ENCODE measurements at regions not wholly inside any gene's neighbourhood (a gene's known extent, or its start where the extent isn't known, plus 50 kb on each side); places are given as distances from the start of the nearest gene placed in this dataset.
"Not testable (repeated sequence)": the region's sequence is repeated elsewhere in the genome, so short reads cannot be mapped to it uniquely, and the experiment has no call there.

DNA sequence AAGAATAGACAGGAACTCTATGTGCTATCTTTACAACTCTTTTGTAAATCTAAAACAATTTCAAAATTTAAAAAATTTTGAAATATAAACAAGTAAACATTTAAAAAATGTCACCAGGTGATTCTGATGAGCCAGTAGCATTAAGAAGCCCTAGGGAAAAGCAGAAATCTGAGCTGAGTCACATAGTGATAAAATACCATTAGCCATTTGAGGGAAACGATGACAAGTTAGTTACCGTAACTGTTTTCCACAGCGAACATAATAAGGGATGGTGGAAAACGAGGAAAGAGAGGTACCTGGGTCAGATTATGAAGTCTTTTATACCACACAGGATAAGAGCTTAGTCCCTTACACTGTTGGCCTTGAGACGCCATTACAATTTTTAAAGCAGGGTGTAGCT is 55.5 kb downstream of the PRR15 start:
- DNase-seq: no peak

DNA sequence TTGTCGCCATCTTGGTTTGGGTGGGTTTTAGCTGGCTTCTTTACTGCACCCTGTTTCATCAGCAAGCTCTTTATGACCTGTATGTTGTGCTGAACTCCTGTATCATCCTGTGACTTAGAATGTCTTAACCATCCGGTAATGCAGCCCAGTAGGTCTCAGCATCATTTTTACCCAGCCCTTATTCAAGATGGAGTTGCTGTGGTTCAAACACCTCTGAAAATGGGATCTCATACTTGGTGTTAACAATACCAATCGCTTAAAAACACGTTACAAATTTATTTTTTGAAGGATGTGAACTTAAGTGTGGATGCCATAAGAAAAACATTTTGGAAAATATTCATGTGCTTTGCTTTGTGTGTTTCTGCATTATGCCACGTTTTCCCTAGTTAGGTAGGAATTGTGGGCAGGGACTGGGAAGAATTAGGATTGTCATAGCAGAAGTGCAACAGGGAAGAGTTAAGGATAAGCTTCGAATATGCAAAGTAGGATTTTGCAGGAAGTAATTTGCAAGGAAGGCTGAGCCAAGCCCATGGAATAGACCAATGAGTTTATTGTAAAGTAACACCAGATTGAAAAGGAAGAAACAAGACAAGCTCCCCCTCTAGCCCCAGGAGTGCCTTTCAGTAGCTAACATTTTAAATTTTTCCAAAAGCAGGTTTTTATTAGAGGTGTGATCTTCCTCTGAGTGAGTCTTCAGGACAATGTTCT is 56.4 kb downstream of the PRR15 start:
- DNase-seq: no peak

DNA sequence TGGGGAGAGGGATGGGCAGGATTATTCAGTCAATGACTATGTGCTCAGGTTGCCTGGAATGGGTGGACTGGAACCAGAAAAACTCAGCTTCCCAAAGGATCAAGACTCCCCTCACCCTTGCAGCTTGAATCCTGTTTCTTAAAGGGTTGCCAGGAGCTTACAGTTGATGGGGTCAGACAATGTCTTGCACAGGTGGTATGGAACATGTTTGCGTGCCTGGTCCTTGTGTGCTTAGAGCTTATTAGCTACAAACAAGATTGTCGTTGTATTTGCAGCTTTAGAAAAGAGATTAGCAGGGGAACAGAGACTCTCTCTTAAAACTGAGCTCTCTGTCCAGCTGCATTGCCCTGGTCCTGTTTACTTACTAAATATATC is 56.9 kb downstream of the PRR15 start:
- no peak for DNase-seq

DNA sequence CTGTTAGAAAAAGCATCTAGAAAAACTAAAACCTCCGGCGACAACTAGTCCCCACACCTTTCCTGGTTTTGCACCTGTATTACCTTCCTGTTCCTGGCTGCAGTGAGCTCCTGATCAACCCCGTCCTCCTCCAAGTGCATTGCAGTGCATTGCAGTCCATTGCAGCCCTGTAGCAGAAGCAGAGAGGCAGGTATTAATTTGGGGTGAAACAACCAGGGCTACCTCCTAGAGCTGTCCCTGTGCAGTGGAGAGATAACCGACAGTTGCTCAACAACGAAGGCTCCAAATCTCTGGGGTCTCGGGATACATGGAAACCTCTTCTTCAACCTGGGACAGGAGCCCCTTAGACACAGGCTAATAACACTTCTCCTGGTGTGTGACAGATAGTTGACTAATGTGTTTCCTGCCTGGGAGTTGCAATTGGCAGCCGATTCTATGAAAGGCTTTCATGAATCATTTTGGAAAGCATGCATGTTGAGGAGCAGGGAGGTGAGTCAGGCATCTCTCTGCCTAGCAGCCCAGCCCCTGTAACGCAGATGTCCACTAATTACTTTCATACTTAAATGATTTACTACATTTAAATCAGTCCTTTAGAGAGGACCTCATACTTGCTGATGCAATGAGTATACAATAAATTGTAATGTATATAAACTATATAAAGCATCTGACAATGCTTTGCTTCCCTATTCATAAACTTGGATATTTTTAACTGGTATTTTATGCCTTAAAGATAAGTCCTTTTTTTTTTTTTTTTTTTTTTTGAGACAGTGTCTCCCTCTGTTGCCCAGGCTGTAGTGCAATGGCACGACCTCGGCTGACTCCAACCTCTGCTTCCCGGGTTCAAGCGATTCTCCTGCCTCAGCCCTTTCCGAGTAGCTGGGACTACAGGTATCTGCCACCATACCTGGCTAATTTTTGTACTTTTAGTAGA is 59.0 kb downstream of the PRR15 start:
- no peak for DNase-seq

DNA sequence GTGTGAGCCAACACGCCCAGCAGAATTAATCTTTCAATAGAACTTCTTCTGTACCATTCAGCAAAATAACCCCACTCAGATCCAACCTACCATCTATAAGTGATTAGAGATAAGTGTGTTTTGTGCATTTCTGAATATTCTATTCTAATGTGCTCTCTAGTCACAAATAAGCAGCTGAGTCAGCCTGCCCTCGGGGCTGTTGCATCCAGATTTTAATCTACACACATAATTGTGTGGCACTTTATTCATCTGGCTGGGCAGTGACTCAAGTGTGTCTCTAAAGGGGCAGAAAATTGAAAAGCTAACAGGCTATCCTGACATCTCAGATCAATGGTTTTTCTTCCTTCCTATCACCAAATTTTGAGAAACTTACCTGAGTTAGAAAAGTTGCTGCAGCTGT is 60.3 kb downstream of the PRR15 start:
- no peak for DNase-seq

DNA sequence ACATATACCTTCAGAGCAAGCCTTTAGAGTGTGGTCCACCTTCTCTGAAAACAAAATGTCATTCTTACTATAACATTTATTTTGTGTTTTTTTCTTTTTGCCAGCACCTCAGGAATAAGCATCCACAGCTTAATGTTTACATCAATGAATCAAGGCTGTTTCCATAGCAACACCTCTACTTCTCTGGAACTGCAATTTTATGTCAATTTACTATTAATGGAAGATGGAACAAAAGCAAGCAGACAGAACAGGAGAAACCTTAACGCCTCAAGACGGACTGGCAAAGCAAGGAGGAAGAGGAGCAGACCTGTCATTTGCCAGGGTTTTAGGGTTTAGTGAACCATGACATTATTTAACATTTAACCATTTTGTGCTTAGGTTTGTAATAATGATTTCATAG is 63.1 kb downstream of the PRR15 start:
- no peak for DNase-seq

DNA sequence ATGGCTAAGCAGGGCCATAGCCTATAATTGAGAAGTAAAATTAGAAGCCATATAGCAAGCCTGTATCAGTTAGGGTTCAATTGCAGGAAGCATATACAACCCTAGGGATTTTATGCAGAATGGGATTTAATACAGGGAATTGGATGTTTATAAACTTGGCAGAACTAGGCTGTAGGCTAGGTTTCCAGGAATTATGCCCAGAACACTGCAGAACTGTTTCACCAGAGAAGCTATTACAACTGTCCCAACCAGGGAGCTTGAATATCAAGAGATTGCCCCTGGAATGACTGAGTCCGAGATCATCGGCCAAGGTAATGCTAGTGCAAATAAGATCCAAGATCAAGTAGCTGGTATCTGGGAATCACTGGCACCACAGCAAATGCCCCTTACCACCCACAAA is 64.0 kb downstream of the PRR15 start:
- no peak for DNase-seq

DNA sequence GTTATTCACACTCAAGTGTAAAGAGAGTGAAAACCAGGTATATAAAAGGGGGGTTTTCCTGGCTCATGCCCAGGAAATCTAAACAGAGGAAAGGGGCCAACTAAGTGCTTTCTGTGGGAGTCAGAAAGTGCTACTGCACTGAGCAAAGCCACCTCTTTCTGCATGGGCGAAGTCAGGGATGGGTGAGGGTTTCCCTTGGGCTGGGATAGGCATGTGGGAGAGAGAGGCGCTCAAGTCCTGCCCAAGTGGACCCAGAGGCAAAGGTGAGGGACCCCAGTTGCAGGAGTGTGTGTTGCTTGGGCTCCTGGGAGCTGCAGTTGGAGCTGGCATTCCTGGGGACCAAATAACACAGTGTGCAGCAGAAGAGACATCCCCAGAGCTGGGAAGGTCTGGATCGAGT is 65.9 kb downstream of the PRR15 start:
- no peak for DNase-seq

DNA sequence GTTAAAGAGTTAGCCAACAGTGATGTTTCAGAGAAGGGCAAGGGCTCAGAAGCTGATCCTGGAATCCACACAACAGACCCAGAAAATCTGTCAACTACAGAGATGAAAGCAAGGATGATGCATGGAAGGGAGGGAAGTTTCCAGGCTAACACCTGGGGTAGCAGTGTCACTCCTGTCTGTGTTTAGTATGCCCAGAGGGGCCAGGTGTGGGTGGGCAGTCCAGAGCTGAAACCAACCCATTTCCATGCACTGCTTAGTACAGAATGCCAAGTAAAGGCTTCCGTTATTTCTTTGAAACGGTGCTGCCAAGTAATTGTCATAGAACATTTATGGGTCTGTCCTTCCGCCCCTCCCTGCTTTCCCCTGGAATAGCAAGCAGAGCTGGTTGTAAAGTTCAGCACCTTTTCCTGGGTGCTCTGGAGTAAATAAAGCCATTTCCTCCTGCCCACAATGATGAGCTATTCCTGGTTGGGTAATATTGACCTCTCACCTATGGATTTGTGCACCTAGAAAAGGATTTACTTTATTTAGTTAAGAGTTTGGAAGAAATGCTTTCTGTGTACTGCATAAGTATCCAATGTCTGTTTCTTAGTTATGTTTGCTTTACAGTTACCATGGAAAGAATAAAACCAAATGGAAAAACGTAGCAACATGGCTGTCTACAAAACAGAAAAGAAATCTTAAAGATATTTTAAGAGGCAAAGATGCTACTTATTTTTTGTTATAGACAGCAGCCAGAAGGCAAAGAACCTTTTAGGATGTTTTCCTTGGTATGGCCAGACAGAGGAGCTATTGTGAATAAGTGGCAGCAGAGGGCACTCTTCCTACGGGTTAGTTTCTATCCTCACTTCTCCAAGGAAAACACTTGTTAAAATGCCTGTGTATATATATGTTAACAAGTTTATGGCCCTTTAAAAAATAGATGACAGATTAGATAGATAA is 71.7 kb downstream of the PRR15 start:
- peak; percentile 18 for DNase-seq

DNA sequence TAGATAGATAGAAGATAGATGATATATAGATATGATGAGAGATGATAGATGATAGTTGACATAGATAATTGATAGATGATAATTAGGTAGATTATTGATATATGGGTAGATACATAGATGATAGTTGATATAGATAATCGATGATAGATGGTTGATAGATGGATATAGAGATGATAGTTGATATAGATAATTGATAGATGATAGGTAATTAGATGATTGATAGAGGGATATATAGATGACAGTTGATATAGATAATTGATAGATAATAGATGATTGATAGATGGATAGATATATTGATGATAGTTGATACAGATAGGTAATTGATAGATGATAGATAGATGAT is 72.3 kb downstream of the PRR15 start:
- DNase-seq: no peak

DNA sequence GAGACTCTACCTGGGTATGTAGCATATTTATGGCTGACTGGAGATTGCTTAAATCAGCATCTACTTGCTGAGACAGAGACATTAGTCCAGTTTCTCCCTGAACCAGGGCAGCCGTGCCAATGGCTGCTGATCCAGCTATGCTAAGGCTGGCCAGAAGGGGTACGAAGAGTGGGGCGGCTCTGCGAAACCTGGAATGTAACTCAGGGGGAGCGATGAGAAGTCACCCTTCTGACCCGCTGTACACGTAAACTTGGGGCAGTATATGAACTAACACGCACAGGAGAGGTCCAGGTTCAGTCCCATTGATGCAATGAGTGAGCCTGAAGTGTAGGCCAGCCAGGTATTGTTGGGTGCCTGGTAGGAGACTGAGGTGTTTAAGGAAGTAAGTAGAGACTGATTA is 73.7 kb downstream of the PRR15 start:
- no peak for DNase-seq

DNA sequence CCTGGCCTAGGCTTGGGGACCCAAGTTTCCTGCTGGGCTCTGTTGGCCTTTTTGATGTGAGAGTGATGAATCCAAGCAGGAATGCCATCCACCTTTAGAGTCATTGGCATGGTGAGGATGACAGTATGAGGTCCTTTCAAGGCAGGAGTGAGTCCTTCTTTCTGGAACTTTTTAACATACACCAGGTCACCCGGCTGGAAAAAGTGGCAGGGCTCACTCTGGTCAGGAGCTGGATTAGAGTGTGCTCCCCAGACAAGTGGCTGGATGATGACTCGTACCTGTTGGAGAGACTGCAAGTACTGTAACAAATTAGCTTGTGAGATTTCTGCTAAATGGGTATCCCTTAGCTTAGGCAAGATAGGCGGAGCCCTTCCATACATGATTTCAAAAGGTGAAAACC is 75.2 kb downstream of the PRR15 start:
- DNase-seq: not testable (repeated sequence)

DNA sequence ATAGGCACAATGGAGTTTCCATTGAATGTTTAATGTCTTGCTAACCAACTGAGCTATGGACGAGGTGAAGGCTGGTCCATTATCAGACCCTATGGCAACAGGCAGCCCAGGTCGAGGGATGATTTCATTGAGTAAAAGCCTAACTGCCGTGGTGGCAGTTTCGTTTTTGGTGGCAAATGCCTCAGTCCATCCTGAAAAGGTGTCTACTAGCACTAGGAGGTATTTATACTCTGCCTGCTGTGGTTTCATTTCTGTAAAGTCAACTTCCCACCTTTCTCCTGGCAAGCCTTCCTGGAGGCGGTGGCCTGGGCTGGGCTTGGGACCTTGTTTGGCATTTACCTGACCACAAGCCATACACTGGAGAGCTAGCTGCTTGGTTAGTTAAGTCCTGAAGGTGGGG is 75.8 kb downstream of the PRR15 start:
- no peak for DNase-seq

DNA sequence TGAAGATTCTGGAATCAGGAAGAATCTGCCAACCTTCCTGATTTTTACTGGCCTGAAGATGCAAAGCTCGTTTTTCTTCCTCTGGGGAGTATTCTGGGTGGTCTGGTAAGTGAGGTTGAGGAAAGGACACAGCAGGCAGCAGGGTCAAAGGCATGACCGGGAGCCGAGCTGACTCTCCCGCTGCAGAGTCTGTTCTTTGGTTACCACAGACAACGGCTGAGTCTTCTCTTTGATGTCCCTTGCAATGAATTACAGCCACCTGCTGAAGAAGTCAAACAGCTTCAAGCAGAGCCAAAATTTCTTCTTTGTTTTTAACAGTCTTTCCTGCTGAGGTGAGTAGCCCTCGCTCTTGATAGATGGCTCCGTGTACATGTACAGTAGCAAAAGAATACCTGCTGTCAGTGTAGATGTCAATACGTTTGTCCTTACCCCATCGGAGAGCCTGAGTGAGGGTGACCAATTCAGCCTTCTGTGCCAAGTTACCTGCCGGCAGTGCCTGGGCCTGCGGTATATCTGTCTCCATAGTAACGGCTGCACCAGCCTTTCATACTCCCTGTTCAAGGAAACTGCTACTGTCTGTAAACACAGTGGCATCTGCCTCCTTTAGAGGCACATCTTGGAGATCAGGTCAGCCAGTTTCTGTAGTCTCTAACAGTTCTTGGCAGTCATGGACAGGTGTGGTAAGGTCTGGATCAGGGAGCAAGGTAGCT is 76.4 kb downstream of the PRR15 start:
- peak; percentile 24 for DNase-seq

DNA sequence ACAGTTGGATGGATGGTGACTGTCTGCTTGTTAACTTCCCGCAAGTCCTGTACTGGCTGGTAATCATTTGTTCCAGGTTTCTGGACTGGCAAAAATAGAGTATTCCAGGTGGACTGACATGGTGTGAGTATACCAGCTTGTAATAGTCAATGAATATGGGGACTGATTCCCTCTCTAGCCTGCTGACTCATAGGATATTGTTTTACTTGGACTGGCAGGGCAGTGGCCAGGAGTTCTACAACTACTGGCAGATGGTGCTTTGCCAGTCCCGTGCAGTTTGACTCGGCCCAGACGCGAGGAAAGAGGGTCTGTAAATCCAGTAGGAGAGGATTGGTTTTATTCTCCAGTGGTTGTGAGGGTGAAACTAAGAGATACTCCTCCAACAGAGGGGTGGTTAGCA is 78.0 kb downstream of the PRR15 start:
- DNase-seq: no peak

DNA sequence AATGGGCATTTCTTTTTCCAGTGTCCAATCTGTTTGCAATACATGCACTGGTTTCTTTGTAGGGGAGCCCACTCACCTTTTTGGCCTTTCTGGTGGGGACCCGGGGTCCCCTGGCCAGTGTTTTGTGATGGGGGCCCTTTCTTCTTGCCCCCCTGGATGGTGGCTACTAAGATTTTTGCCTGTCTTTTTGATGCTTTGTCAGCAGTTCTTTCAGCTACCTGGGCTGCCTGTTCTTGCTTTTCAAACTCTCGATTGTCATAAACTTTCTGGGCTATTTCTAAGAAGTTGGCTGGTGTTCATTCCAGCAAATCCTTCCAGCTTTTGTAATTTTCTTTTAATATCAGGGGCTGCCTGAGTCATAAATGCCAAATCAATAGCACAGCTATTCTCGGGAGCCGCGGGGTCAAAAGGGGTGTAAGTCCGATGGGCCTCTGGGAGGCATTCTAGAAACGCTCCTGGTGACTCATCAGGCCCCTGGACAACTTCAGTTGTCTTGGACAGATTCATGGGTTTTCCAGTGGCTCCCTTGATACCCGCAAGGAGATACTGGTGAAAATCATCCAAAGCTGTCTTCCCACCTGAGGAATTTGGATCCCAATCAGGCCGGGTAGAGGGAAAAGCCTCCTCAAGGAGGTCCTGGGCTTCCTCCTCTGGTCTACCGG is 79.0 kb downstream of the PRR15 start:
- DNase-seq: no peak

DNA sequence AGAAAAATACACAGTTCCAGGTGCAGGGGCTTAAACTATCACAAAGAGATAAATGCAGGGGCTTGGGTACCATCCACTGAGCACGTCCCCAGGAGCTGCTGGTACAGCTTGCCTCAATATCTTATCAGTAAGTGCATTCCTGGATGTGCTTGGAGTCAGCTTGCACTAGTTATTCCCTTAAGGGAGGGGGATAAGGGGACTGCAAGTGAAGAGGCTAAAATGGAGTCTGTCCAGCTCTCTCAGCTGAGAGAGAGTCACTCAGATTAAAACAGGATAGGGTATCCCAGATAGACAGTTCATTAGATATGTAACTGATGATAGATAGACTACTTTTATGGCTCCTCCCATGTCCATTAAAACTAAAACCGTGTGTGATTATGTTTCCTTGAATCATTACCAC is 82.5 kb downstream of the PRR15 start:
- not testable (repeated sequence) for DNase-seq

DNA sequence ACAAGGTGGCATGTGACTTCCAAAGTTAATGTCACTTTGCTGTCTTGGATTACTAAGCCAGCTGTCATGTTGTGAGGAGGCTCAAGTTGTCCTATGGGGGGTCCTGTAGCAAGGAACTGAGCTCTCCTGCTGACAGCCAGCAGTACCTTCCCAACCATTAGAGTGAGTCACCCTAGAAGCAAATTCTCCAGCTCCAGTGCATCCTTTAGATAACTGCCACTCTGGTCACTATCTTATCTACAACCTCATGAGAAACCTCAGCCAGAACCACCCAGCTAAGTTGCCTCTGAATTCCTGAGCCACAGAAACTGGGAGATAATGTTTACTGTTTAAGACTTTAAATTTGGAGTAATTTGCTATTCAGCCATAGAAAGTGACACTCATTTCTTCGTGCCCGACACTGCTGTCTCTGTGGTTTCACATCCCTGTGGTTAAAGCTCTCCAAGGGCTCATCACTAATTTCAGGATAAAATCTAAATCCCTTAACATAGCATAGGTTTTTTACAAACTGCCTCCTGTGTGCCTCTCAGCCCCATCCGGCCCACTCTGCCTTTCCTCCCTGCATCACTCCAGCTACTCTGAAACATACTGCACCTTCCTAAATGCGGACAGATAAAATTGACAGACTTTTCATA is 83.5 kb downstream of the PRR15 start:
- no peak for DNase-seq

DNA sequence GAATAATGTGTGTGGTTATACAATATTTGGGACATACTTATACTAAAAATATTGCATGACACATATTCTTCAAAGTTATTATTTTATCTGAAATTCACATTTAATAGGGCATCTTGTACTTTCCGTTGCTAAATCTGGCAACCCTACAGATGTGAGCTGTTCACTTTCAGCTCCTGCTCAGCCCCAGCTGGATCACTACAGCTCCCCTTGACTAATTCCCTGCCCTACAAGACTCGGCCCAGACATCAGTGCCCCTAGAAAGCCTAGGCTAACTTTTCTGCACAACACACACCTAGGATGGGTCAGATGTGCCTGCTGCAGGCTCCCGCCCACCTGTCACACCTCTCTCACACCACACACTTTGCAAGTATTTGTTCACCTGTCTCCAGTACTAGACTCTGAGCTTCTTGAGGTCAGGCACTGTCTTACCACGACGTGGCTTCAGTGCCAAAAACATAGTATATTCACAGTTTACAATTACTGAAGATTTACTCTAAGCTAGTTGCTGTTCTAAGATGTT is 84.1 kb downstream of the PRR15 start:
- not testable (repeated sequence) for DNase-seq

DNA sequence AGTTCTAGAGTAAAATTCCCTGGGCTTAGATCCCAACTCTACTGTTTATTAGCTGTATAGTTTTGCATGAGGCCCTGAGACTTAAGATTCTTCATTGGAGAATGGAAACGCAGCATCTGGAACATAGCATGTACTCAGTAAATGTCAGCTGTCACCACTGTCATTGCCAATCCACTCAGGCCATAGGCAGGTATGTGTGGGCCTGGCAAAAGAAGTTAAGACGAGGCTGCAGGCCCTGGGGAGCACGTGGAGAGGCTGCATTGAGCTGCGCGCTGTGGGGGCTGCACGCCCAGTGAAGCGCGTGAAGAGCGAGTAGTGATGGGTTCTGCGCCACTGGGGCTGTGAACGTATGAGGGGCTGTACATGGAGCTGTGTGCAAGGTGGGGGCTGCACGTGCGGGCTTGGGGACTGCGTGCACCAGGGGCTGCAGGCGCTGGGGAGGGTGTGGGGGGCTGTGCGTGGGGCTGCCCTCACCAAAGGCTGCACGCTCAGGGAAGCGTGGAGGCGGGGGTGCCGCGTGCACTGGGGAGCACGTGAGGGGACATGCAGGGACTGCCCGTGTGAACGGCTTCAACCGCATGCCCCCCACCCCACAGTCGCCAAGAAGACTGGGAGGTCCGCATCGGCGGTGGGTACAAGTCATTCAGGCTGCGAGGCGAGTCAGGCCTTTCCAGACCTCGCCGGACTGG is 85.5 kb downstream of the PRR15 start:
- DNase-seq: no peak

DNA sequence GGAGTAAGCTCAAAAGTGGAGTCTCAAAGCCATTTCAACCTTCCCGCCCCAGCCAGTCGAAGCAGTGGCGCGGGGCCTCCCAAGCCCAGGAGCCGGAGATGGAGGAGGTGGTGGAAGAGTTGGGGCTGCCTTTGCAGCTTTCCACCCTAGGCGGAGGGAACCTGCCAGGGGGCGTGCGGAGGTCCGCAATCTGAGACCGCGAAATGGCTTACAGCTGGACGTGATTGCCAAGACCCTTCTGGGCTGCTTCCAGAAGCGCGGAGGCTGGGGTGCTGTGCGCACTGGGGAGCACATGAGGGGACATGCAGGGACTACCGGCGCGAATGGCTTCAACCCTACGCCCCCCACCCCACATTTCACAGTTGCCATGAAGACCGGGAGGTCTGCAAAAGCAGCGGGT is 86.2 kb downstream of the PRR15 start:
- no peak for DNase-seq

All from NCI-H187 treated with DMSO at 0.1 percent for 48 hours (cell line).